HG03045 (cell line): ENCODE measurements at regions not wholly inside any gene's neighbourhood (a gene's known extent, or its start where the extent isn't known, plus 50 kb on each side); places are given as distances from the start of the nearest gene placed in this dataset.

Experiments
- ATAC-seq: cut with Tn5 transposase; IDR thresholded peaks from one replicate; pipeline ENCODE4 v1.9.1; 2021; ENCODE audit warnings: mild to moderate bottlenecking, moderate library complexity; ENCODE audit not compliant: unreplicated experiment

- no peak for ATAC-seq
Measured at GRCh38 chr5:4053136-4053535, 457.5 kb downstream of the IRX1 start.

- no peak for ATAC-seq
Measured at GRCh38 chr5:4054092-4054491, 458.5 kb downstream of the IRX1 start.

GRCh38 chr5:4058899-4059298 lies 463.3 kb downstream of the IRX1 start:
- ATAC-seq = no peak

GRCh38 chr5:4065472-4066320 lies 470.1 kb downstream of the IRX1 start:
- no peak for ATAC-seq

DNA sequence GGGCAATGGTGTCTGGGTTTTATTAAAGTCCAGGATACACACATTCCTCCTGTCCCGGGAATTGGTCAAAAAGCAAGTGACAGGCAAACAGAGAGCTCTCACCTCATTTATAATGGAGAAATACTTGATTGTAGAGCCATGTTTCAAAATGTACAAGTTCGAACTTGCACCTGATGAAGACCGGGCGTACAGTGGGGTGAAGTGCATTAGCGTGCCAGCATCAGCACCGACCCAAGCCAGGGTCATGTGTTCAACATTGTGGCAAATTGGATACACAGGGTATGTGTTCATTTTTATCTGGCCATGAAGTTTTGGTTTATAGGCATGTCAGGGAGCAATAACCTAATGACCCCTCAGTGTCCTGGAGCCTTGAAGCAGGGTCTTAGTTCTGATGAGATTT lies 472.5 kb downstream of the IRX1 start:
- ATAC-seq = no peak

DNA sequence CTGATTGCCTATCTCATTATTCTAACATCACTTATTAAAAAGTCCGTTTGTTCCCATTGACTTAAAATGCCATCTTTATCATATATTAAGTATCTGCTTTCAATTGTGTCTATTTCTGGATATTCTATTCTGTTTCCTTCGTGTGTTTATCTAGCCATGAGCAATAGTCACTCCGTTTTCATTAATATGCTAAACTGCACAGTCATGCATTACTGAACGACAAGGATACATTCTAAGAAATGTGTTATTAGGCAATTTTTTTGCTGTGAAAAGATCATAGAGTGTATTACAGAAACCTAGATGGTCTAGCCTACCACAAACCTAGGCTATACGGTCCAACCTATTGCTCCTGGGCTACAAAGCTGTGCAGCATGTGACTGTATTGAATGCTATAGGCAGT lies 482.9 kb downstream of the IRX1 start:
- no peak for ATAC-seq

DNA sequence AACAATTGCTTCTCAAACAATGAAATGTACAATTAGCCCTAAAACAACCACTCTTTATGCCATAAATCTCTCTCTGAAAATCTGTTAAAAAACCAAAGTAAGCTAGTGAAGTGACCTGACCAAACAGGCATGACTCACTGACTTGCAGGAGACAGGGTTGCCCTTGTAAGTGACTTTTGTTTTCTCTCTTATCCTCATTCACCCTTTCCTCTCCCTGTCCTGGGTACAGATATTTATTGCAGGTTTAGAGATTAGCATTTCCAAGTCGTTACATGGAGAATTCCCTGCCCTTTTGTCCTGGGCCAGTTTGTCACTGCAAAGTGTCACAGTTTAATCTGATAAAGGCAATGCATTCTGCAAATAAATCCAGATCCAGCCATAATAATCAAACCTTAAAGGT lies 484.2 kb downstream of the IRX1 start:
- ATAC-seq = no peak

DNA sequence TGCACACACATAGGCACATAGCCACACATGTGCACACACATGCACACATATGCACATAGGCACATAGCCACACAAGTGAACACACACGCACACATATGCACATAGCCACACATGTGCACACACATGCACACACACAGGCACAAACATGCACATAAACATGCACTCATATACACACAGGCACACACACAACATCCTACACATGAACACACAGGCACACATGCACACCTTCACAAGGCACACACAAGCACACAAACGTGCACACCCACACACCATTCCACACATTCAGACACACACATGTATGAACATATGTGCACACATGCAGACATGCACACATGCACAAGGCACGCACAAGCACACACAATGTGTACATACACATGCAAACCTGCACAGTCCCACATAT lies 484.7 kb downstream of the IRX1 start:
- ATAC-seq = no peak

GRCh38 chr5:4081059-4081458 lies 485.4 kb downstream of the IRX1 start:
- ATAC-seq = no peak

DNA sequence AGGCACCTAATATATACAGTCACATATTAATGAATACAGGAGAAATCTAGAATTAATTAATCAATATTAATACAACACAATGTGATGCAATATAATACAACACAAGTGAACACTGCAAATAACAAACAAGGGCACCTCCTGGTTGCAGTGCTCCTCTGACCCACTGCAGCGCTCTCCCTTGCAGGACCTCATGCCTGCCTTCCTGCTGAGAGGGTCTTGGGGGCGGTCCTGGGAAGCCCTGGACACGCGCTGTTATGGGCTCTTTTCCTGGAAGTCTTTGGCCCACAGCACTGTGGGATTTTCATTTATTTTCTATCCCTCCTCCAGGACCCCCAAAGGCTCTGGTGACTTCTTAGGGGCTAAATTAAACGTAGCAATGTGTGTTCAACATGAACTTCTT lies 485.8 kb downstream of the IRX1 start:
- no peak for ATAC-seq

DNA sequence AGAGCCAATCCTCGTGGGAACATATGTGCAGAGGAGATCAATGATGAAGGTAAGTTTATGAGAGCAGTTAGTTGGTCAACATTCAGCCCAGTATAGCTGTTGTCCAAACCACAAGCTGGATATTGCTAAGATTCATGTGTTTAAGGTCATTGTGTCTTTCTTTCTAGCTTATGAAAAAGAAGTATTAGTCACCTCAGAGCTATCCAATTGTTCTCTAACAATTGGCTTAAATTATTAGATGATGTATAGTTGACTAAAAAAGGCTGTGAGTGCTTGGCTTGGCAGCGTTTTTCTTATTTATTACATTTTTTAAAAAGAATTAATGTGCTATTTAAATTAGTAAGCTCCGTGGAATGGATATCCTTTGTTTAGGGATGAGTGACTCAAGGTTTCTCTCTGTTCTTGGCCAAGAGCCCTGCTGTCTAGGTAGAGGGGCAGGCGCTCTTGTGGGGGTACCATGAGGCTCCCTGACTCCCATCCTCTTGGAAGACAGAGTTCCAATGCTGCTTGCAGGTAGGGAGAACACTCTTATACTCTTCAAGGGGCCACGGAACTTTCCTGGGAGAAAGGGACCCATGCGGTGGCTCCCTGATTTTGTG lies 487.4 kb downstream of the IRX1 start:
- ATAC-seq = no peak

DNA sequence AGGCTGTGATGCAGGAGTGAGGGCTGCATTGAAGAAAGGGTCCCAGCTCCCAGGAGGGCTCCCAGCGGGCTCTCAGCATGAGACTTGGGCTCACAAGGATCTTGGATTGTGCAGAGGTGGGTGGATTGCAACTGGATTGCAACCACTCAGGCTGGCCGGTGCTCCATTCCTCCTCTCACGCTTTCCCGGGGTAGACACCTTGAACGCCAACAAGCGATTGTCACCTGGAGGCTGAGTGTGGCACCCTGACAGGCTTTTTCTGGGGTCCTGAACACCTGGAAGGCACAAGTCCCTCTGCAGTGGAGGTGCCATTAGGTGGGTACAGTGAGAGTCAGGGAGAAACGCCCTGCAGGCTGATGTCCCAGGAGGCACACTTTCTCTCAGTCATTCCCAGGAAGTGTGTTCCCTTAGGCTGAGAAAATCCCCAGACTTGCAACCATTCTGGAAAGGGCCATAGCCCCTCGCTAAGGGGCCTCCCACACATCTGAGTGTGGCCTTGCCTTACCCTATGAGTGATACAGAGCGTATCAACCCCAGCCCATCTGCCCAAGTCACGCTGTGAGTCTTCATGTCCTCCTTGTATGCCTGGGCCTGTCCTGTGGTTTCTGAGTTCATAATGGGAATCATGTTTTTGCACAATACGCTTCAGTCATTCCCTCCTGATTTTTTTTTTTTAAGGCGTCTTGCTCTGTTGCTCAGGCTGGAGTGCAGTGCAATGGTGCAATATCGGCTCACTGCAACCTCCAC lies 488.1 kb downstream of the IRX1 start:
- no peak for ATAC-seq

- no peak for ATAC-seq
Measured at GRCh38 chr5:4086081-4086480, 490.4 kb downstream of the IRX1 start.

- ATAC-seq = no peak
Measured at GRCh38 chr5:4087110-4087509, 491.5 kb downstream of the IRX1 start.

- no peak for ATAC-seq
Measured at GRCh38 chr5:4089087-4089486, 493.5 kb downstream of the IRX1 start.

- ATAC-seq = no peak
Measured at GRCh38 chr5:4093236-4093635, 497.6 kb downstream of the IRX1 start.

DNA sequence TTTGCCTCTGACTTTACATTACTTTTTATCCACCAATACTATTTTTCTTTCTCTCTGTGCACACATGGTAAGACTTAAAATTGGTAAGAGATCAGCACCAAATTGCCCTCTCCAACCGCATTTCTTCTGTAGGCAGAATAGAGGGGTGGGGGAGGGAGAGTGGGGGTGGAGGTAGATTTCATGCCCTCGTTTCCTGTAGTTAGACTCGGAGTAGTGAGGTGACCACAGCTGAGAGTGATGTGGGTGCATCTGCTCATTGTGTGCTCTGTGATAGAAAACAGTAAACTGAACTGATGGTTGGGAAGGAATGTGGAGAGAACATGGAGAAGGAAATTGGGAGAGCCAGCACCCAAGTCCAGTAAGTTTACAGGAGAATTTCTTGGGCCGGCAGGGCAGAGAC lies 498.3 kb downstream of the IRX1 start:
- ATAC-seq = no peak

DNA sequence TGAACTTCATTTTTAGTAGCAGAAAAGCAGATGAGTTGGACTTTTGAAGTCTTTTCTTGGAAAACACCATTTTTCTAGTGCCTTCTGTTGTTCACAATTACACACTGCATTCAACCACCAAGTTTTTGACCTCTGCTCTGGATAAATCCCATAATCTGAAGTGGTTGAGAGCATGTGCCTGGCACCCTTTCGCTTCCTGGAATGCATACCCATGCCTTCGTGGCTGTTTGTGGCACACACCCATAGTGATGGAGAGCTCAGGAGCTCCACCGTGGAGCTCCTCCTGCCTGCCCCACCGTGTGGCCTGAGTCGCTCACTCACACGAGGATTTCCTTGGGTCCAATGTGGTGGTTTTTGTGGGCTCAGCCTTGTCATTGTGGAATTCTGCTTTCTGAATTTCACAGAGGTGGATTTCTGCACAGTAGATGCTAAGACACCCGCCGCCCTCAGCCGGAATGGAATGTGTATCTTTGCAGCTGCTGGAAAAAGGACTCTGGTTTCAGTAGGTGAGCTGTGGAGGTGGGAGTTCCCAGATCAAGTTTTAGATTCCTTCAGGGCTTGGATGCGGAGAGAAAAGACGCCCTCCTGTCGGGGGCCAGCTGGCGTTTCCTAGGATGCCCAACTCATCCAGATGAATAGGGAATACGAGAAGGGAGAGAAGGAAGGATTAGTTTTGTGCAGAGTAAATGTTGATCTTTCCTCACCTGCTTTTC lies 500.4 kb downstream of the IRX1 start:
- no peak for ATAC-seq

GRCh38 chr5:4097199-4097598 lies 501.6 kb downstream of the IRX1 start:
- no peak for ATAC-seq

DNA sequence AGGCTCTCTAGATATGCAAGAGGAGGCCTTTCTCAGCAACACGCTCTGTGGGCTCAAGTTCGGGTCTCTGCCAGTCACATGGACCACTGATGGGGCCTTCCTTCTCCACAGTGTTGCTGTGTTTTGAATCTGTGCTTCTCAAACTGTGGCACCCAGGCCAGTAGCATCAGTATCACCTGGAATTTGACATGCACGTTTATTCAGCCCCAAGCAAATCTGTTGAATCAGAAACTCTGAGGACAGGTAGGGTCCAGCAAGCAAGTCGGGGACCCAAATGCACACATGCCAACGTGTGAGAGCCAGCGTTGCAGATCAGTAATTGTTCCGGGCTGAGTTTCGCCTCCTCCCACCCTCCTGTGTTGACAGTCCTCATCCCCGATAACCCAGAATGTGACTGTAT lies 502.6 kb downstream of the IRX1 start:
- no peak for ATAC-seq

GRCh38 chr5:4099386-4099785 lies 503.8 kb downstream of the IRX1 start:
- ATAC-seq = no peak
